HG02798 (cell line): ENCODE measurements at regions not wholly inside any gene's neighbourhood (a gene's known extent, or its start where the extent isn't known, plus 50 kb on each side); places are given as distances from the start of the nearest gene placed in this dataset.
"Not testable (repeated sequence)": the region's sequence is repeated elsewhere in the genome, so short reads cannot be mapped to it uniquely, and the experiment has no call there.

Experiments used
- ATAC-seq: cut with Tn5 transposase; IDR thresholded peaks from one replicate; pipeline ENCODE4 v1.9.1; 2021; ENCODE audit warnings: mild to moderate bottlenecking; ENCODE audit not compliant: unreplicated experiment, poor library complexity

DNA sequence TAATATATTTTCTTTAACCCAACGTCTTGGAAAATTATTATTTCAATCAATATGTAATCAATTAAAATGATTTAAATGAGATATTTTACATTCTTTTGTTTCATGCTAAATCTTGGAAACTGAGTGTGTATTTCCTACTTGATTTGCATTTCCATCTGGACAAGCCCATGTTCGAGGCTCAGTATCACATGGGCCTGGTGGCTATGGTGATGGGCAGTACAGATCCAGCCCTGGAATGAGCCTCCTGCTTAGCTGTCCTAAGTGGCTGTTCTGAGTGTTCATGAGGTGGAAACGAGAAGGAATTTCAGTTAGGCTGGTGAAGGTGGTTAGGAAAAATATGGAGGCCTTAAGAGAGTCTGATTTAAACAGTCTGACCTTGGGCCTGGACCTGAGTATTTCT, 73.0 kb upstream of the ATXN1 start:
- no peak for ATAC-seq

GRCh38 chr6:16832721-16833120, 71.5 kb upstream of the ATXN1 start:
- ATAC-seq, result no peak

- no peak for ATAC-seq
These were observed 70.8 kb upstream of the ATXN1 start for GRCh38 chr6:16832043-16832567.

DNA sequence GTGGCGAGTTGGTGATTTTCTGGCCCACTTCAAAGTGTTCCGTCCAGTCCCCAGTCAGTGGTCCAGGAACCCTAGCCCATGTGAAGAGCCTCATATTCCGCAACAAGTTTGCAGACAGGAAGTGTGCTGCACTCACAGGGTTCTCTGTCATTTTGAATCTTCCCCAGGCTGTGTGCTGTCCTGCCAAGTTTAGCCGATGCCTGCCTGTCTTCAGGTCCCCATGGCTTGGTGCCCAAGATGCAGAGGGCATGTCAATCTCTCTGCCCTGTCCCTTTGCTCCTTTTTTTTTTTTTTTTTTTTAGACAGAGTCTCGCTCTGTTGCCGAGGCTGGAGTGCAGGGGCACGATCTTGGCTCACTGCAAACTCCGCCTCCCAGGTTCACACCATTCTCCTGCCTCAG, 69.9 kb upstream of the ATXN1 start:
- no peak for ATAC-seq

GRCh38 chr6:16828058-16828457, 66.8 kb upstream of the ATXN1 start:
- no peak for ATAC-seq

DNA sequence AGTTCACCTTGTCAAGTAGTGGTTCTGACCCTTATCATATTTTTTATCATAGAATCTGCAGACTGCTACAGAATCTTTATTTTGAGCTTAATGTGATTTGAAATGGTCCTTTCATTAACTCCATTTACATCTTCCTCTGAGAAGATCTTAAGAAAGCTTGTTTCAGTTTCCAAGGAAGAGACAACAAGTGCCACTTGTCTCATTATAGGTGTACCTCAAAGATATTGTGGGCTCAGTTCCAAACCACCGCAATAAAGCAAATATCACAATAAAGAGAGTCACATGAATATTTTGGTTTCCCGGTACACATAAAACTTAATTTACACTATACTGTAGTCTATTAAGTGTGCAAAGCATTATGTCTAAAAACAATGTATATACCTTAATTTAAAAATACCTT, 66.4 kb upstream of the ATXN1 start:
- no peak for ATAC-seq

GRCh38 chr6:16825784-16826183, 64.5 kb upstream of the ATXN1 start:
- ATAC-seq, result no peak

DNA sequence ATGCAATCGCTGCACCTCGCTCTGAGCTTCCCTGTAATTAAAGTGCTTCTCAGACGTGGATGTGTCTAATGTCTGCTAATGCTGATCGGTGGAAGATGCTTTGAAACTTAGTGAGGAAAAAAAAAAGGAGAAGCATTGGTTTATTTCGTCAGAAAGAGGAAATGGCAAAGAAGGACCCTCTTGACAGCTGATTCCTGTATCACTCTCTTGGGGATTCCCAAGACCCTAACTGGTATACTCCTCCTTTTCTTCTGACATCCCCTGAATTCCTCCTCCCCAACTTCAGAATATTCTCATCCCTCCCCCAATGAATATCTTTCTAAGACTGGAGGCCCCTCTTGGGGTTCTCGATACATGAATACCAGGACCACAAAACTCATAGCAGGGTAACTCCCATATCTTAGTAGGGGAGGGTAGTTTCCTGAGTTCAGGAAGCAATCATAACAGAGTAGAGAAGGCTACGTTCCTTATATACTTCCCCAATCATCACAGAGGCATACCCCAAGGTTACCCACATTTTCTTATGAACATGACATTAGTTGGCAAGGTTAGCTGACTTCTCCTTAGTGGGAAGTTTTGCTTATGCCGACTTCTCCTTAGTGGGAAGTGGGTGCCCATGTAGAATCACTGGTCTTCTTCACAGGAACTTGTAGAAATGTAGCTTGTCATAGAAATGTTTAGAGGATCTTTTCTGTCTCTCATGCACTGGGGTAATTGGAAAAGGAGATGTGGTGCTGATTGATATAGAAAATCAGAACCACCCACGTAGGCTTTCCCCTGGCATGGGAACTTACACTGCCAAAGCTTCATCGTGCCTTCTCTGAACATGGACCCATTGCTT, 63.8 kb upstream of the ATXN1 start:
- ATAC-seq, result no peak

DNA sequence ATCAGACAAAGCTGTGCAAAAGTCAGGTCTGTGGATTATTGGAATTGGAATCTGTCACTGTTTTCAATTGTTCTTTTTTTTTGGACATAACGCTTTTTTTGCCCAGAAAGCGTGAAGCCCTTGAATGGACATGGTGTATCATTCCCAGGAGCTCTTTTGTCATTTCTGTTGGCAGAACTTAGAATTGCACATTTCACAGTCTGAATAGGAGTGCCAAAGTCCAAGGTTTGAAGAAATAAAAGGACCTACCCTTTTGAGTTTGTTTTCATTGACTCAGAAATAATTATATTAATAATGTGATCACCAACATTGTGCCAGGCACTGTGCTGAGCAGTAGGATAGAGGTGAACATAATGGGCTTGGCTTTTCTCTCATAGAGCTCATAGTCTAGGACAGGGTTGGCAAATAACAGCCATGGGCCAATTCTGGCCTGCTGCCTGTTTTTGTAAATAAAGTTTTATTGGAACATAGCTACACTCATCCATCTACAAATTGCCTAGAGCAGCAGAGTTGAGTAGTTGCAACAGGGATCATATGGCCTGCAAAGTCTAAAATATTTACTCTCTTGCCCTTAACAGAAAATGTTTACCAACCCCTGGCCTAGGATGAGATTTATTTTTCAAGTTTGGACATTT, 62.6 kb upstream of the ATXN1 start:
- ATAC-seq, result no peak

- no peak for ATAC-seq
These were observed 61.9 kb upstream of the ATXN1 start for GRCh38 chr6:16822975-16823717.

DNA sequence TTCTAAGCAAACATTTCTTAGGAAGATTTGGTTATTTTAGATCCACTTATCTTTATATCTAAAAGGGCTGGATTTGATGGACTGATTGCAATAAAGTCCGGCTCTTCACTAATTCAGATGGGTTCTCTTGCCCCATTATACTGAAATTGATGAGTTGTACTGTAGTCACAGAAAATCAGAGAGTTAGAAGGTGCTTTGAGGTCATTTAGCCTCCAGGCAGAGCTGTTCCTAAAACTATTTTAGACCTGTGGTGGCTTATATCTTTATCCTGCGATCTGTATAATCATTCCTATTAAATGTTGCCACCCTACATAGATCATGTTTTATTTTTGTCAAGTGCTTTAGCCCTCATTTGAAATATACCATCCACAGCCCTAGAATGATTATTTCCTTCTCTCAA, 61.3 kb upstream of the ATXN1 start:
- no peak for ATAC-seq

DNA sequence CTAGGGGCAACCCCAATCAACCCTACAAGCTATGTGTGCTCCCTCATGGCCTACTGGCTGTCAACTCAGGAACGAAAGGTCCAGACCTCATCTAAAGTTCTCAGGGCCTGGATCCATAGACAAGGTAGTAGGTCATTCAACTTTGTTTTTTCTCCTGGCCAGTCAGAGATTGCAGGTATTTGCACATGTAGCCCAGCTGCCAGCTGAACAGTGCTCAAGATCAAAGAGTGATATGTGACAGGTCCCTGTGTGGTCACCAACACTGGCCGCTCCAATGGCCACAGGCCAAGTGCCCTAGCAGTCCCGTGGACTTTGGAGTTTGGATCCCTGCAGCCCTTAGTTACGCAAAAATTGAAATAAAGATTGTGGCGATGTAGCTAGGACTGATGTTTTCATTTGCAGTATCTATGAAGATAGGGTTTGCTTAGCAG, 60.6 kb upstream of the ATXN1 start:
- ATAC-seq, result no peak

- not testable (repeated sequence) for ATAC-seq
These were observed 59.0 kb upstream of the ATXN1 start for GRCh38 chr6:16820262-16820661.

- ATAC-seq, result no peak
These were observed 58.5 kb upstream of the ATXN1 start for GRCh38 chr6:16819752-16820151.

- ATAC-seq, result no peak
These were observed 57.8 kb upstream of the ATXN1 start for GRCh38 chr6:16818992-16819626.

- ATAC-seq, result no peak
These were observed 56.3 kb upstream of the ATXN1 start for GRCh38 chr6:16817594-16817993.

DNA sequence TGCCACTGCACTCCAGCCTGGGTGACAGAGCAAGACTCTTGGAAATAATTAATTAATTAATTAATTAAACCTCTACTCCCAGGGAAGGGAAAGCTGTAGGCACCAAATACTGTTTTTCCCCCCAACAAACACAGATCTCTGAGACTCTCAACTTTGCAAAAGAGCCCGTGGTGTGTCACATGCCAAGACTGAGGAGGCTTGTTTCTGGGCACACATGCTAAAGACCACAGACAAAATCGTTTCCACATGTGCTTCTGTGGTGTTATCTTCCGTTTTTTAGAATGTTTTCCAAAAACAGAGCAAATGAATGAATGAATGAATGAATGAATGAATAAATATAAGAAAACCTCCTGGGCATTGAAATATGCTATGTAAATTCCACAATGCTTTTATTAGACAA, 55.6 kb upstream of the ATXN1 start:
- no peak for ATAC-seq

- no peak for ATAC-seq
These were observed 51.7 kb upstream of the ATXN1 start for GRCh38 chr6:16812993-16813392.

DNA sequence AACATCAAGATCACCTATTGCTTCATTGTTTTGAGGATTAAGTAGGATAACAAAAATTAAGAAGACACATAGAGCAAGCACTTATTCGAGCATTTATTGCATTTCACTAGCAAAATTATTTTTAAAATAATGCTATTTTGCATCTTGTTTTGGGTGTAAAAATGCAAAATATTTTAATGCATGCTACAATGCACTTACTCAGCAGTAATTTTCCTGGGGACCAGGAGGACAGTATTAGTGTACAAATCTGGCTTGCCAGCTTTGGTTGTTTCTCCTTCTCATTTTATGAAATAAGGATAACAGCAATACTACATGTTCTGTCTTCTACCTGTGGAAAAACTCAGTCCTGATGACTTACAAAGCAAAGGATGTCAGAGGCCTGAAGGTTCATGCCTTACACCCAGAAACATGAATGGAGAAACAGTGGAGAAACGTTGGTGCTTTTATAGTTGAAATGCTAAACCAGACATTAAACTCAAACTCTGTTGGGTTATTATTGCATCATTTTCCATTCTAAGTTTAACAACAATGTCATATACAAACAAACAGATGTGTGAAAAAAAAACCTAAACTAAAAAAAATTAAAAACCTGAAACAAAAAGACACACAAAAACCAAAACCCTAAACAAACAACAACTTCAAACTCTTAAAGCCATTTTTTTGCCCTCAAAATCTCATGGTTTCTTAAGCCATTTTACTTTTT, 50.2 kb upstream of the ATXN1 start:
- ATAC-seq, result no peak
